Spleen (tissue), 11 donors: ENCODE measurements at regions not wholly inside any gene's neighbourhood (a gene's known extent, or its start where the extent isn't known, plus 50 kb on each side); places are given as distances from the start of the nearest gene placed in this dataset.

Experiments
- DNase-seq: peaks from one replicate; pipeline ENCODE4 v3.0.0-alpha.2; 2020
- H3K27ac ChIP-seq, 8 donors: fragments of 200-600 bp; sonication (generic) in 7 of 8; 1 replicate in 4 of 8; 2 replicates in 4 of 8; pipeline versions ENCODE4 v1.5.0 to v1.8.0; 2016 to 2021; ENCODE audit warnings: inconsistent platforms in 4 of 8, mild to moderate bottlenecking in 4 of 8, moderate library complexity in 1 of 8
- H3K27me3 ChIP-seq, 7 donors: fragments of 200-600 bp; sonication (generic) in 6 of 7; replicated peaks in 1 of 7; 1 replicate in 4 of 7; 2 replicates in 3 of 7; pipeline versions ENCODE4 v1.5.0 to v1.8.0; 2016 to 2021; ENCODE audit warnings: inconsistent platforms in 3 of 7, mild to moderate bottlenecking in 1 of 7
- H3K36me3 ChIP-seq, 6 donors: fragments of 200-600 bp; sonication (generic) in 5 of 6; 1 replicate in 4 of 6; 2 replicates in 2 of 6; pipeline versions ENCODE4 v1.5.0 to v1.8.0; 2016 to 2021; ENCODE audit warnings: inconsistent platforms in 2 of 6
- H3K4me1 ChIP-seq, 6 donors: fragments of 200-600 bp; sonication (generic) in 5 of 6; 1 replicate in 3 of 6; 2 replicates in 3 of 6; pipeline versions ENCODE4 v1.5.0 to v1.8.0; 2016 to 2021; ENCODE audit warnings: inconsistent platforms in 3 of 6
- H3K4me3 ChIP-seq, 8 donors: fragments of 200-600 bp; sonication (generic) in 7 of 8; 1 replicate in 4 of 8; 2 replicates in 4 of 8; pipeline versions ENCODE4 v1.5.0 to v1.8.0; 2016 to 2021; ENCODE audit warnings: inconsistent platforms in 4 of 8, mild to moderate bottlenecking in 4 of 8, moderate library complexity in 2 of 8
- H3K9me3 ChIP-seq, 8 donors: fragments of 200-600 bp; sonication (generic) in 7 of 8; 1 replicate in 4 of 8; 2 replicates in 4 of 8; pipeline versions ENCODE4 v1.5.0 to v1.8.0; 2016 to 2021; ENCODE audit warnings: inconsistent platforms in 4 of 8
- CTCF ChIP-seq, 11 experiments: fragments of 200-600 bp in 7 of 11; fragments of 450-650 bp in 4 of 11; sonication (generic) in 4 of 11; IDR thresholded peaks in 8 of 11; conservative IDR thresholded peaks in 3 of 11; 1 replicate in 7 of 11; 2 replicates in 4 of 11; pipeline versions ENCODE4 v1.4.0 to v1.8.0; 2016 to 2021; ENCODE audit warnings: antibody characterized with exemption in 11 of 11, inconsistent platforms in 4 of 11, mild to moderate bottlenecking in 1 of 11
- POLR2A ChIP-seq, 3 donors: fragments of 450-650 bp; IDR thresholded peaks; one replicate each; pipeline ENCODE4 v1.5.1; 2017; ENCODE audit warnings: antibody characterized with exemption in 3 of 3, mild to moderate bottlenecking in 1 of 3
- POLR2AphosphoS5 ChIP-seq, 3 donors: sonication (generic); formaldehyde crosslinking; IDR thresholded peaks; one replicate each; pipeline ENCODE4 v1.5.1; 2017; ENCODE audit warnings: antibody characterized with exemption in 3 of 3
- WGBS, 5 donors: extraction: QIAGEN DNeasy Blood & Tissue Kit in 3 of 5; methylation state at CpG; one replicate each; pipeline versions ENCODE4 v1.1.5 to v1.1.7; 2013 to 2018; 5-methylcytosine and 5-hydroxymethylcytosine counted together
- intact Hi-C: fragments of 100-400 bp; cut with DNase I; formaldehyde crosslinking; loops from one replicate; pipeline ENCODE4 v1.15.0; 2023; ENCODE audit warnings: low total_unique reads
- donor health status: healthy with polysubstance abuse.
- donor health status: DM: no; HTN: no; CAD: no; lungs with moderate emphysema.
- donor health status: DM: no; HTN: no; CAD: no.
- donor health status: Bipolar disorder and iron deficiency.
- donor health status: healthy.
- donor health status: DM: no; HTN: no; CAD: no.
- donor health status: DM: yes; HTN: yes; CAD: no.

DNA sequence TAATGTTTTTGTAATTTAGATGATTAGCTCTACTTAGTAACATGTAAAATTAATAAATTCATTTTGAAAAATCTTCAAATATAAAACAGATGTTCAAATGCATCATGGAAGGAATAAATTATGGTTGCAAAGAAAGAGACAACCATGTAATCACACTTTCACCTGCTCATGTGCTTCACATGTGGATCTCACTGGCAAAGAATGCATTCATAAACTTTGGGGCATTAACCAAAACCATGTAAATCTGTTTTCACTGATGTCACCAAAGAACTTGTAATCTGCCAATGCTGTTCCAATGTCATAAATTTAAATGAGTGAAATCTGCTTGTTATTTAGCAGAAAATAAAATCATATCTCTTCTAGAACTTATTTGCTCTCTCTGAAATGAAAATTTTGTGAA, 142.7 kb downstream of the TENT5A start:
- Histone ChIP-seq H3K4me3 (no peak overlapping the region), H3K9me3 (no peaks in the 10 kb centered on the region), H3K36me3 (no peaks in the 10 kb centered on the region), H3K27ac (no peak overlapping the region), H3K27me3 (no peaks in the 10 kb centered on the region), H3K4me1 (peaks cover 0 to 4% (median 0%) of the 10 kb centered on the region in 6 donors)
- no peak for DNase-seq
- intact Hi-C loops = no loop called here
- TF ChIP-seq POLR2AphosphoS5 (IDR thresholded peaks at IDR 0.05) = no peak
- TF ChIP-seq POLR2A (IDR thresholded peaks at IDR 0.05) = no peak
- no peak for TF ChIP-seq CTCF (IDR thresholded peaks at IDR 0.05 in 8 of 11, conservative IDR thresholded peaks at IDR 0.05 in 3 of 11)

DNA sequence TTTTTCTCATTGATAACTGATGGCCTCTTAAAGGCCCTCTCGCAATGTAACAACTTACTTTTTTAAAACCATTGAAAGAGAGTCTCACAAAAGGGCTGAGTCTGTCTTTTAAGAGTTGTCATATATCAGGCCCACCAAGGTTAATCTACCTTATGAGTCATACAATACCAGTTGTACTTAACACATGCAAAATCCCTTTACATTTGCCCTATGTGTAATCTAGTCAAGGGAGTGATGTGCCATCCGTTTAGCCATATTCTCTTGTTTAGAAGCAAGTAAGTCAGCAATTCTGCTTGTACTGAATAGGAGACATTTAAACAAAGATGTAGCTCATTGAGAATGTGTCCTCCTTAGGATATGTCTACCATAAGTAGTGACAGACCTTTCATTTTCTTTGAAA, 143.7 kb downstream of the TENT5A start:
- WGBS, 5 donors = 90 to 94% (median 92%) methylated on average over 2 of the region's 2 CpGs

DNA sequence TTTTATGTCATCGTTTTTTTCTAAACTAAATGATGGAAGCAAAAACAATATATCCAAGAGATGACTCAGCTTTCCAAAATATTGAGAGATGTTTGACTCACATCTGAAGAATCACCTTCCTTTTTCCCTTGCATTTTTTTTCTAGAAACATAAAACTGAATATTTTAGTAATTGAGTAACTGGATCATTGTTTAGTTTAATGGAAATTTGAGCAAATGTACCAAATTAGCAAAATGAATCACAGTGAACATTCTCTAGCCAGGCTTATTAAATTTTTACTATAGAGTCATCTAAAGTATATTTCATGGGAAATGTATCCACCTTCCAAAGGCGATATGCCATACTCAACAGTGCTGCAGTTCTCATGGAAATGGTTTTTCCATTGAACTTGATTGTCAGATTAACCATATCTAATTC, 145.5 kb downstream of the TENT5A start:
- intact Hi-C loops = no loop called here
- no peaks in the 10 kb centered on the region for H3K36me3 ChIP-seq
- H3K4me3 ChIP-seq = no peak overlapping the region
- 78 to 91% (median 87%) methylated on average over 2 of the region's 2 CpGs for WGBS, 5 donors
- no peak overlapping the region for H3K27ac ChIP-seq
- no peaks in the 10 kb centered on the region for H3K27me3 ChIP-seq
- no peak for DNase-seq
- no peaks in the 10 kb centered on the region for H3K4me1 ChIP-seq
- no peak for TF ChIP-seq CTCF (IDR thresholded peaks at IDR 0.05 in 8 of 11, conservative IDR thresholded peaks at IDR 0.05 in 3 of 11)
- no peak for TF ChIP-seq POLR2AphosphoS5 (IDR thresholded peaks at IDR 0.05)
- no peak for TF ChIP-seq POLR2A (IDR thresholded peaks at IDR 0.05)
- H3K9me3 ChIP-seq = peaks cover 0 to 9% (median 0%) of the 10 kb centered on the region in 8 donors

More for the DNA sequence above, 143.7 kb downstream of the TENT5A start:
- no peak for TF ChIP-seq POLR2AphosphoS5 (IDR thresholded peaks at IDR 0.05)
- TF ChIP-seq CTCF (IDR thresholded peaks at IDR 0.05 in 8 of 11, conservative IDR thresholded peaks at IDR 0.05 in 3 of 11) = no peak
- no peak for TF ChIP-seq POLR2A (IDR thresholded peaks at IDR 0.05)
- no peak for DNase-seq
- Histone ChIP-seq H3K4me1 (peaks cover 0 to 3% (median 0%) of the 10 kb centered on the region in 6 donors), H3K36me3 (no peaks in the 10 kb centered on the region), H3K9me3 (no peaks in the 10 kb centered on the region), H3K27me3 (no peaks in the 10 kb centered on the region), H3K27ac (no peak overlapping the region), H3K4me3 (no peak overlapping the region)
- intact Hi-C loops = no loop called here

GRCh38 chr6:81605526-81605925, 147.0 kb downstream of the TENT5A start:
- Histone ChIP-seq H3K4me1 (no peaks in the 10 kb centered on the region), H3K9me3 (peaks cover 0 to 9% (median 0%) of the 10 kb centered on the region in 8 donors), H3K36me3 (no peaks in the 10 kb centered on the region), H3K4me3 (no peak overlapping the region), H3K27ac (no peak overlapping the region), H3K27me3 (no peaks in the 10 kb centered on the region)
- TF ChIP-seq POLR2A (IDR thresholded peaks at IDR 0.05) (no peak), CTCF (IDR thresholded peaks at IDR 0.05 in 8 of 11, conservative IDR thresholded peaks at IDR 0.05 in 3 of 11) (no peak), POLR2AphosphoS5 (IDR thresholded peaks at IDR 0.05) (no peak)
- no peak for DNase-seq
- intact Hi-C loops = no loop called here
- 88 to 98% (median 93%) methylated on average over 1 of the region's 1 CpG for WGBS, 5 donors
